MM.1S (cell line): ENCODE measurements at regions not wholly inside any gene's neighbourhood (a gene's known extent, or its start where the extent isn't known, plus 50 kb on each side); places are given as distances from the start of the nearest gene placed in this dataset.

Experiments used
- EZH2 ChIP-seq: fragments of 300-600 bp; sonication (generic); optimal IDR thresholded peaks from 2 replicates; pipeline ENCODE3; 2017; ENCODE audit warnings: low read depth, mild to moderate bottlenecking, antibody characterized with exemption, low read length, mixed read lengths
- EZH2phosphoT487 ChIP-seq: fragments of 300-600 bp; sonication (generic); IDR thresholded peaks from 2 replicates; pipeline ENCODE4 v1.6.1; 2018; ENCODE audit warnings: antibody characterized with exemption, low read length
- TF ChIP-seq, protein P1 (sequence below): fragments of 300-600 bp; sonication (generic); IDR thresholded peaks from 2 replicates; pipeline ENCODE4 v1.5.1; 2016; ENCODE audit warnings: antibody characterized with exemption, low read length, mixed read lengths

DNA sequence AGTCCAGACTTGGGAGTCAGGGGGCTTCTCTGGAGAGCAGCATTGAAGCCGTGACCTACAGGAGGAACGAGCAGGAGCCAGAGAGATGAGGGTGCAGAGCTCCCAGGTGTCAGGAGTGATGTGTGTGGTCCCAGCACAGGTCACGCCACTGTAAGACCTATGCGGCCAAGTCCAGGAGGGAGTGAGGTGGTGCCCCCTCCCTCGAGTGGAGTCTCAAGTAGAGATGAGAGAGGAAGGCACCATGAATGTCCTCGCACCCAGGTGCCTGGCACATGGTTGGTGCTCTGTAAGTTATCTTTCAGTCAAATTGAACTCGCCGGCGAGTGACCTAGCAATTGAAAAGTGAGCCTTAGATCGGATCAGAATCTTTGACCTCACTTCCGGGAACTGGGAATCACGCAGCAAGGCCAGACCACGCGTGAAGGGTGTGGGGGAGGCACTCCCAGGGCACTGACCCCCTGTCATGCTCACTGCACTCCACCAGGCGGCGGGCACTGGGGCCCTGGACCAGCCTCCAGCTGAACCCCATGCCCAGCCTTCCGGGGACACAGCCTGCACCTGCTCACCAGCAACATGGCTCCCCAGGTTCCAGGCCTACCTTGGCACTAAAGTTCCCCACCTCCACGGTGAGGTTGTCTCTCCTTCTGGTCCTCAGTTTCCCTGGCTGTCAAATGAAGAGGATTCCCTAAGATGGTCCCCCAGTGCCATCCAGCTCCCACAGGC lies 127.4 kb downstream of the HMX1 start:
- TF ChIP-seq, protein P1, sequence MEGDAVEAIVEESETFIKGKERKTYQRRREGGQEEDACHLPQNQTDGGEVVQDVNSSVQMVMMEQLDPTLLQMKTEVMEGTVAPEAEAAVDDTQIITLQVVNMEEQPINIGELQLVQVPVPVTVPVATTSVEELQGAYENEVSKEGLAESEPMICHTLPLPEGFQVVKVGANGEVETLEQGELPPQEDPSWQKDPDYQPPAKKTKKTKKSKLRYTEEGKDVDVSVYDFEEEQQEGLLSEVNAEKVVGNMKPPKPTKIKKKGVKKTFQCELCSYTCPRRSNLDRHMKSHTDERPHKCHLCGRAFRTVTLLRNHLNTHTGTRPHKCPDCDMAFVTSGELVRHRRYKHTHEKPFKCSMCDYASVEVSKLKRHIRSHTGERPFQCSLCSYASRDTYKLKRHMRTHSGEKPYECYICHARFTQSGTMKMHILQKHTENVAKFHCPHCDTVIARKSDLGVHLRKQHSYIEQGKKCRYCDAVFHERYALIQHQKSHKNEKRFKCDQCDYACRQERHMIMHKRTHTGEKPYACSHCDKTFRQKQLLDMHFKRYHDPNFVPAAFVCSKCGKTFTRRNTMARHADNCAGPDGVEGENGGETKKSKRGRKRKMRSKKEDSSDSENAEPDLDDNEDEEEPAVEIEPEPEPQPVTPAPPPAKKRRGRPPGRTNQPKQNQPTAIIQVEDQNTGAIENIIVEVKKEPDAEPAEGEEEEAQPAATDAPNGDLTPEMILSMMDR, result peak; percentile 44
- no peak for TF ChIP-seq EZH2phosphoT487
- TF ChIP-seq EZH2, result no peak
